ENCODE measurements at regions not wholly inside any gene's neighbourhood (a gene's known extent, or its start where the extent isn't known, plus 50 kb on each side); places are given as distances from the start of the nearest gene placed in this dataset.

DNA sequence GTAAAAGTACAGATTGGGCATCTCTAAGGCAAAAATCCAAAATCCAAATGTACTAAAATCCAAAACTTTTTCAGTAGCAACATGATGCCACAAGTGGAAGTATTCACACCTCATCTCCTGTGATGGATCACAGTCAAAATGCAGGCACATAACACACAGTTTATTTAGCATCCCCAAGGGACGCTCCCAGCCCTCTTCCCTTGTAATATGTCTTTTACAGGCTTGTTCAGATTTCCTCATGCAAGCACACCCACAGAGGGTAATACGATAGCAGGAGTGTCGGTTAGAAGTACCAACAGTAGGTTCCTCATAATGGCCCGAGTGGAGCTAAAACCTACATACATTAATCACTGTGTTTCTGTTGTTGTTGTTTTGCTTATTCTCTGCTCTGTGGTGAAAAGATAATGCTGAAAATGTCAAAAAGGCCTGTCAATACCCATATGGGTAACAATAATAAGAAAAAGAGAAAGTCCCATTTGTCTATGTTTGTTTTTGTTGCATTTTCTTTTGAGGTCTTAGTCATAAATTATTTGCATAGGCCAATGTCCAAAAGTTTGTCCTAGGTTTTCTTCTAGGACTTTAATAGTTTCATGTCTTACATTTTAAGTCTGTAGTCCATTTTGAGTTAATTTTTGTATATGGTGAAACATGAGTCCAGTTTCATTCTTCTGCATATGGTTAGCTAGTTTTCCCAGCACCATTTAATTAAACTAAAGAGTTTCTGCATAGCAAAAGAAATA, 133.1 kb downstream of the LRIG3 start:
- H3K4me3 ChIP-seq (ENCODE audit: control insufficient read depth, low read depth, low read length): no peak overlapping the region
- DNase-seq (ENCODE audit: low read depth): no peak
- TF ChIP-seq, protein P1, sequence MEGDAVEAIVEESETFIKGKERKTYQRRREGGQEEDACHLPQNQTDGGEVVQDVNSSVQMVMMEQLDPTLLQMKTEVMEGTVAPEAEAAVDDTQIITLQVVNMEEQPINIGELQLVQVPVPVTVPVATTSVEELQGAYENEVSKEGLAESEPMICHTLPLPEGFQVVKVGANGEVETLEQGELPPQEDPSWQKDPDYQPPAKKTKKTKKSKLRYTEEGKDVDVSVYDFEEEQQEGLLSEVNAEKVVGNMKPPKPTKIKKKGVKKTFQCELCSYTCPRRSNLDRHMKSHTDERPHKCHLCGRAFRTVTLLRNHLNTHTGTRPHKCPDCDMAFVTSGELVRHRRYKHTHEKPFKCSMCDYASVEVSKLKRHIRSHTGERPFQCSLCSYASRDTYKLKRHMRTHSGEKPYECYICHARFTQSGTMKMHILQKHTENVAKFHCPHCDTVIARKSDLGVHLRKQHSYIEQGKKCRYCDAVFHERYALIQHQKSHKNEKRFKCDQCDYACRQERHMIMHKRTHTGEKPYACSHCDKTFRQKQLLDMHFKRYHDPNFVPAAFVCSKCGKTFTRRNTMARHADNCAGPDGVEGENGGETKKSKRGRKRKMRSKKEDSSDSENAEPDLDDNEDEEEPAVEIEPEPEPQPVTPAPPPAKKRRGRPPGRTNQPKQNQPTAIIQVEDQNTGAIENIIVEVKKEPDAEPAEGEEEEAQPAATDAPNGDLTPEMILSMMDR (conservative IDR thresholded peaks at IDR 0.05; ENCODE audit: control insufficient read depth, insufficient read depth, low read depth, low read length): no peak

DNA sequence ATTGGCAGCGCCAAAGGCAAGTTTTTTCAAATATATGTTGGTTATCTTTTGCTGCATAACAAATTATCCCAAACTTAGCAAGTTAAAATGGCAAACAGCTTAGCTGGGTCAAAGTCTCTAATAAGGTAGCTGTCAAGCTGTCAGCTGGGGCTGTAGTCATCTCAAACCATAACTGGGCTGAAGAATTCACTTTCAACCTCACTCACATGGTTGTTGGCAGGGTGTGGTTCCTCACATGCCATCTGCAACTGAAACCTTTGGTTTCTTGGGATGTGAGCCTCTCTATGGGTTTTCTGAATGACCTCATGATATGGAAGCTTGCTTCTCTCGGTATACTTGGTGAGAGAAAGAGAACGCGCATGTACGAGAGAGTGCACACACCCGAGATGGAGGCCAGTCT, 125.4 kb downstream of the LRIG3 start:
- no peak for DNase-seq (ENCODE audit: low read depth)
- H3K4me3 ChIP-seq (ENCODE audit: control insufficient read depth, low read depth, low read length): no peak overlapping the region
- TF ChIP-seq, protein P1 (conservative IDR thresholded peaks at IDR 0.05; ENCODE audit: control insufficient read depth, insufficient read depth, low read depth, low read length): no peak

DNA sequence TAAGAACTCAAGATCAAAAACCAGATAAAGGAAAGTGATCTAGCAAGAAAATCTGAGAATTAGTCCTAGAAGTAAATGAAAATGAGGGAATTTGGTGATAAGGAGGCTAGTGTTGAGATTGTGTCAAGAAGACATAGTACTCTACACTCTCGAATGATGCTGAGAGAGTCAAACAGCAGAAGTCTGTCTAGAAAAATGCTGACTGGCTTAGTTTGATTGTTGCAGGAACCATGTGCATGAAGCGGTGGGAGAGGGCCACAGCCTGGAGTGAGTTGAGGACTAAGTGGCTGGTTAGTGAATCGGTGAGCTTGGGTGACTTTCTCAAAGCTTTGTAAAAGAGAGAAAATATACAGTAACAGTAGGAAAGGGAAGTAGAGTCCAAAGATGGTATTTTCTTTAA, 124.5 kb downstream of the LRIG3 start:
- DNase-seq (ENCODE audit: low read depth): no peak
- H3K4me3 ChIP-seq (ENCODE audit: control insufficient read depth, low read depth, low read length): no peak overlapping the region
- TF ChIP-seq, protein P1 (conservative IDR thresholded peaks at IDR 0.05; ENCODE audit: control insufficient read depth, insufficient read depth, low read depth, low read length): no peak

DNA sequence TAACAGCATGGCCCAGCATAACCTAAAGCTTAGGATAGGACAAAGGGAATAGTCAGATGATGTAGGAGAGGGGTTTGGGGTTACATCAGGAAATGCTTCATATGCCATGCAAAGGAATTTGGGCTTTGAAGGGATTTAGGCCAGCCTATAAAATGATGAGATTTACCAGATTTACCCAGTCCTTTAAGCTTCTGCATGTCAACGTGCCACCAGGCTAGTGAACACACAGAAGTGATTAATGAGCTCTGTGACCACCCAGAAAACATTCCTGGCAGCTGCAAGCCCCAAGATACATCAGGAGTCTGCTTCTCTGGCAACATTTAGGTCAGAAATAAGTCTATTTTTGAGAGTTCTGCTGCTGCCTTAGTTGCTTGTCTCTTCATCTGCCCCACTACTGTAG, 118.3 kb downstream of the LRIG3 start:
- DNase-seq (ENCODE audit: low read depth): no peak

DNA sequence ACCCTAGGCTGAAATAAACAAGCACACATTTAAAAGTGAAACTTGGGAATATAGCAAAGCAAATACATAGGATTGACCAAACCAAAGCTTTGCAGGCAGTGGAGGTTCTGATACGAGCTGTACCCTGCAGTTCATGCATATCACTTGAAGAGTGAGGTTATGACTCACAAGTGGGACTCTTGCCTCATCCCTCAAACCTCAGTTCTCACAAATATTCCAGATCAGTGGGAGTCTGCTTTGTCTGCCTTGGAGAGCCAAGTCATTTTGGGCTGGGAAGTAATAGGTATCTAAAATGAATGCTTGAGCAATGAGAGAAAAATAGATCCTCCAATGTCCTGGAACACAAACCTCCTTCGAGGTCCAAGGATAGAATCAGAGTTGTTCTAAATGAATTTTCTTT, 116.4 kb downstream of the LRIG3 start:
- TF ChIP-seq, protein P1 (conservative IDR thresholded peaks at IDR 0.05; ENCODE audit: control insufficient read depth, insufficient read depth, low read depth, low read length): no peak
- H3K4me3 ChIP-seq (ENCODE audit: control insufficient read depth, low read depth, low read length): no peak overlapping the region
- peak; percentile 95 for DNase-seq (ENCODE audit: low read depth)

More for the DNA sequence above, 118.3 kb downstream of the LRIG3 start:
- H3K4me3 ChIP-seq (ENCODE audit: control insufficient read depth, low read depth, low read length): no peak overlapping the region
- TF ChIP-seq, protein P1 (conservative IDR thresholded peaks at IDR 0.05; ENCODE audit: control insufficient read depth, insufficient read depth, low read depth, low read length): no peak

DNA sequence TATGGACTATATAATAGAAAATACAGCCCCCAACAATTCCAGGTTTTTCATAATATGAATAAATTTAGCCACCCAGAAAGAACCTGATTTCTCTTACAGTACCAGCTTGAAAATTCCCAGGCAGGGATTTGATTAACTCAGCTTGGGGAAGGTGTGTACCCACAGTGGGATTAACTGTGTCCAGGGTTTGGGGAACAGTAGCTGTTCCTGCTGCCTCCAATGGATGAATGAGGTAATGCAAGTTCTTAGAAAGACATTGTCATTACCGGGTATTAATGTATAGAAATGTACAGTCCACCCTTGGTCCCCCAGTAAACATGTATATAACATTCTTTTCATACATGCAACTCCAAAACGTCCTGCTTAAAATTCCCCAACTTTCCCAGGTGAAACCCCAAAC, 115.6 kb downstream of the LRIG3 start:
- no peak overlapping the region for H3K4me3 ChIP-seq (ENCODE audit: control insufficient read depth, low read depth, low read length)
- TF ChIP-seq, protein P1 (conservative IDR thresholded peaks at IDR 0.05; ENCODE audit: control insufficient read depth, insufficient read depth, low read depth, low read length): peak; percentile 46
- no peak for DNase-seq (ENCODE audit: low read depth)

Data from fibroblast of mammary gland (primary cell).